Endodermal cell (in vitro differentiated cells): ENCODE measurements at regions not wholly inside any gene's neighbourhood (a gene's known extent, or its start where the extent isn't known, plus 50 kb on each side); places are given as distances from the start of the nearest gene placed in this dataset.

Source experiments
- DNase-seq: peaks from one replicate; pipeline ENCODE4 v3.0.0-alpha.2; 2017
- H3K27ac ChIP-seq: 2 replicates; pipeline ENCODE4 v1.5.1; 2013; ENCODE audit warnings: mild to moderate bottlenecking, low read depth, low read length, moderate library complexity
- H3K27me3 ChIP-seq: 2 replicates; pipeline ENCODE4 v1.6.1; 2013; ENCODE audit warnings: mild to moderate bottlenecking, low read length, moderate library complexity; ENCODE audit not compliant: insufficient read depth, control insufficient read depth, poor library complexity, severe bottlenecking
- H3K36me3 ChIP-seq: 2 replicates; pipeline ENCODE4 v1.7.0; 2013; ENCODE audit warnings: mild to moderate bottlenecking, low read length, moderate library complexity; ENCODE audit not compliant: control insufficient read depth, insufficient read depth
- H3K4me1 ChIP-seq: one replicate; pipeline ENCODE4 v1.7.0; 2013; ENCODE audit warnings: low read length; ENCODE audit not compliant: control insufficient read depth, insufficient read depth
- H3K4me3 ChIP-seq: 2 replicates; pipeline ENCODE4 v1.5.1; 2013; ENCODE audit warnings: mild to moderate bottlenecking, low read length, moderate library complexity
- H3K9ac ChIP-seq: 2 replicates; pipeline ENCODE4 v1.6.1; 2013; ENCODE audit warnings: mild to moderate bottlenecking, low read length, moderate library complexity; ENCODE audit not compliant: poor library complexity, severe bottlenecking; ENCODE audit errors: extremely low read depth
- H3K9me3 ChIP-seq: 2 replicates; pipeline ENCODE4 v1.6.1; 2013; ENCODE audit warnings: mild to moderate bottlenecking, low read length, moderate library complexity; ENCODE audit not compliant: control insufficient read depth
- H3K27ac Mint-ChIP-seq: 2 replicates; pipeline ENCODE4 v1.8.0; 2020; ENCODE audit warnings: mixed read lengths
- H3K27me3 Mint-ChIP-seq: 2 replicates; pipeline ENCODE4 v1.8.0; 2021; ENCODE audit warnings: mild to moderate bottlenecking, mixed read lengths; ENCODE audit not compliant: insufficient read depth
- H3K36me3 Mint-ChIP-seq: 2 replicates; pipeline ENCODE4 v1.8.0; 2020; ENCODE audit warnings: low read depth, mixed read lengths
- H3K4me1 Mint-ChIP-seq: 2 replicates; pipeline ENCODE4 v1.8.0; 2020; ENCODE audit warnings: mixed read lengths
- H3K4me3 Mint-ChIP-seq: 2 replicates; pipeline ENCODE4 v1.8.0; 2020; ENCODE audit warnings: mild to moderate bottlenecking, moderate library complexity, mixed read lengths
- H3K9me3 Mint-ChIP-seq: 2 replicates; pipeline ENCODE4 v1.8.0; 2020; ENCODE audit warnings: mild to moderate bottlenecking, mixed read lengths
- WGBS, 2 experiments: methylation state at CpG; one replicate each; pipeline versions ENCODE4 v1.1.5 to v1.1.7; 2013; ENCODE audit warnings: missing lambda C conversion rate in 2 of 2, mixed read lengths in 1 of 2; ENCODE audit not compliant: insufficient coverage in 1 of 2, insufficient read length in 1 of 2; 5-methylcytosine and 5-hydroxymethylcytosine counted together
- TF ChIP-seq, protein P1 (sequence below): fragments of 200-600 bp; sonication (generic); conservative IDR thresholded peaks from 2 replicates; pipeline ENCODE4 v1.5.0; 2021; ENCODE audit warnings: antibody characterized with exemption, mild to moderate bottlenecking

DNA sequence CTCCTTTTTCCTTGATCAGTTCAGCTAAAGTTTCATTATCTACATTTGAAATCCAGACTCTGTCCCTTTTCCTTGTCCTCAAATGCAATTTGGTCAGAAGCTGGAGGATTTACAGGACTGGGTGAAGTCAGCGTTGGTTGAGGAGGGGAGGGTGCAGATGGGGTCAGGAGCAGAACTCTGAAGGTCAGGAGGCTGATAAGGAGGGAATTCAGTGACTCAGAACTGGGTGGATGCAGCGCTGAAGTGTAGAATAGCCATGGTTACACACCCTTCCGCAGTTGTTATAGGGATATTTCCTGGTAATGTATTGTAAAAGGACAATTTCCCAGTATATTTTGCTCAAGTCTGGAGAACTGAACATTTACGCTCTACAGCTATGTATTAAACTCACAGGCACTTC, 133.1 kb upstream of the FOXA2 start:
- H3K27me3 Mint-ChIP-seq: peaks cover 3% of the 10 kb centered on the region
- H3K9me3 Mint-ChIP-seq: peaks cover 21% of the 10 kb centered on the region
- TF ChIP-seq, protein P1, sequence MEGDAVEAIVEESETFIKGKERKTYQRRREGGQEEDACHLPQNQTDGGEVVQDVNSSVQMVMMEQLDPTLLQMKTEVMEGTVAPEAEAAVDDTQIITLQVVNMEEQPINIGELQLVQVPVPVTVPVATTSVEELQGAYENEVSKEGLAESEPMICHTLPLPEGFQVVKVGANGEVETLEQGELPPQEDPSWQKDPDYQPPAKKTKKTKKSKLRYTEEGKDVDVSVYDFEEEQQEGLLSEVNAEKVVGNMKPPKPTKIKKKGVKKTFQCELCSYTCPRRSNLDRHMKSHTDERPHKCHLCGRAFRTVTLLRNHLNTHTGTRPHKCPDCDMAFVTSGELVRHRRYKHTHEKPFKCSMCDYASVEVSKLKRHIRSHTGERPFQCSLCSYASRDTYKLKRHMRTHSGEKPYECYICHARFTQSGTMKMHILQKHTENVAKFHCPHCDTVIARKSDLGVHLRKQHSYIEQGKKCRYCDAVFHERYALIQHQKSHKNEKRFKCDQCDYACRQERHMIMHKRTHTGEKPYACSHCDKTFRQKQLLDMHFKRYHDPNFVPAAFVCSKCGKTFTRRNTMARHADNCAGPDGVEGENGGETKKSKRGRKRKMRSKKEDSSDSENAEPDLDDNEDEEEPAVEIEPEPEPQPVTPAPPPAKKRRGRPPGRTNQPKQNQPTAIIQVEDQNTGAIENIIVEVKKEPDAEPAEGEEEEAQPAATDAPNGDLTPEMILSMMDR: no peak
- Histone ChIP-seq H3K9me3 (peaks cover 16% of the 10 kb centered on the region), H3K4me3 (no peak overlapping the region), H3K9ac (no peak overlapping the region), H3K4me1 (no peaks in the 10 kb centered on the region), H3K36me3 (no peaks in the 10 kb centered on the region), H3K27ac (no peak overlapping the region), H3K27me3 (no peaks in the 10 kb centered on the region)
- DNase-seq: no peak
- WGBS, 2 experiments: 90 to 100% methylated on average over 2 to 4 of the region's 4 CpGs
- H3K27ac Mint-ChIP-seq: no peak overlapping the region
- peaks cover 44% of the 10 kb centered on the region for H3K4me1 Mint-ChIP-seq
- H3K4me3 Mint-ChIP-seq: no peak overlapping the region
- peaks cover 5% of the 10 kb centered on the region for H3K36me3 Mint-ChIP-seq

DNA sequence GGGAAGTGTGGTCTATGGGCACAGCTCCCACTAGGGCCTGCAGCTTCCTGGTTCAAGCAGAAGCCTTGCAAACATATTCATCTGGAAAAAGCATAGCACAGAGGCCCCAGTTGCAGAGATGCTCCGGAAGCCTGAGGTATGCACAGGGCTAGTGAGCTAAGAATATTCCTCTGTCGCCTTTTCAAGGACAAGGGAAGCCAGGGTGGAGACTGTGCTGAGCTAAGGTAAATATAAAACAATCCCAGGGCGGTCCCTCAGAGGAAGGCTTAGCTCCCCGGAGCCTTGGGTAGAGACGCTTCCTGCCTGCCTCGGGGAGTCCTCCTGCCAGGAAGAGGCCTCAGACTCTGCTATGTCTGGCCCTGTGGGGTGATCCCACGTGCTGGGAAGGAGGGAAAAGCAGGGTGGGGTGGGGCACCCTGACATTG, 134.8 kb upstream of the FOXA2 start:
- no peaks in the 10 kb centered on the region for H3K27me3 ChIP-seq
- Mint-ChIP-seq H3K9me3 (peaks cover 6% of the 10 kb centered on the region), H3K4me1 (peaks cover 47% of the 10 kb centered on the region), H3K36me3 (no peaks in the 10 kb centered on the region), H3K4me3 (no peak overlapping the region), H3K27ac (no peak overlapping the region), H3K27me3 (peaks cover under 1% of the 10 kb centered on the region)
- DNase-seq: no peak
- no peak overlapping the region for H3K4me3 ChIP-seq
- no peaks in the 10 kb centered on the region for H3K36me3 ChIP-seq
- TF ChIP-seq, protein P1: no peak
- 57 to 63% methylated on average over 2 to 7 of the region's 7 CpGs for WGBS, 2 experiments
- peaks cover under 1% of the 10 kb centered on the region for H3K9me3 ChIP-seq
- no peak overlapping the region for H3K9ac ChIP-seq
- H3K27ac ChIP-seq: no peak overlapping the region
- H3K4me1 ChIP-seq: peaks cover 3% of the 10 kb centered on the region

DNA sequence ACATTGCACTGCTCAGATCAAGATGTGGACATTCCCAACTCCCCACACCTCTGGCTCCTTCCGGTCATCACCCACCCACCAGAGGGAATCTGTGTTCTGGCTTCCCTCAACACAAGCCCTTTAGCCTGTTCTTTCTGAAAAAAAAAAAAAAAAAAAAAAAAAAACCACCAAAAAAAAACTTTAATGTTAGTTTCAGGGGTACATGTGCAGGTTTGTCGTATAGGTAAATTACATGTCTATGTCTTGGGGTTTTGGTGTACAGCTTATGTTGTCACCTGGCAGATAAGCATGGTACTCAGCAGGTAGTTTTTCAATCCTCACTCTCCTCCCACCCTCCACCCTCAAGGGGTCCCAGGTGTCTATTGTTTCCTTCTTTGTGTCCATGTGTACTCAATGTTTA, 135.8 kb upstream of the FOXA2 start:
- no peaks in the 10 kb centered on the region for H3K27me3 Mint-ChIP-seq
- 91% methylated on average over 1 of the region's 2 CpGs; no CpG with 5 or more reads in 1 of the 2 experiments for WGBS, 2 experiments
- no peaks in the 10 kb centered on the region for H3K36me3 Mint-ChIP-seq
- Histone ChIP-seq H3K4me1 (peaks cover 3% of the 10 kb centered on the region), H3K27me3 (no peaks in the 10 kb centered on the region), H3K9ac (no peak overlapping the region), H3K9me3 (no peaks in the 10 kb centered on the region), H3K4me3 (no peak overlapping the region), H3K36me3 (no peaks in the 10 kb centered on the region), H3K27ac (no peak overlapping the region)
- H3K4me1 Mint-ChIP-seq: peaks cover 43% of the 10 kb centered on the region
- no peaks in the 10 kb centered on the region for H3K9me3 Mint-ChIP-seq
- DNase-seq: no peak
- TF ChIP-seq, protein P1: no peak
- no peak overlapping the region for H3K4me3 Mint-ChIP-seq
- no peak overlapping the region for H3K27ac Mint-ChIP-seq
